Keratinocyte (primary cell): ENCODE measurements at regions not wholly inside any gene's neighbourhood (a gene's known extent, or its start where the extent isn't known, plus 50 kb on each side); places are given as distances from the start of the nearest gene placed in this dataset.

Experiments
- CTCF ChIP-seq, 3 experiments: IDR thresholded peaks in 1 of 3; conservative IDR thresholded peaks in 1 of 3; optimal IDR thresholded peaks in 1 of 3; 2 replicates in 2 of 3; 3 replicates in 1 of 3; pipeline versions ENCODE3 to v1.5.1; 2011; ENCODE audit warnings: low read length in 3 of 3, mild to moderate bottlenecking in 3 of 3, moderate library complexity in 2 of 3, control low read depth in 1 of 3, inconsistent platforms in 1 of 3; ENCODE audit not compliant: insufficient read depth in 2 of 3; ENCODE audit errors: extremely low read depth in 1 of 3
- EZH2 ChIP-seq: IDR thresholded peaks from one replicate; pipeline ENCODE4 v1.6.1; 2012; ENCODE audit warnings: inconsistent platforms, mild to moderate bottlenecking, low read length, moderate library complexity

GRCh38 chr6:68053805-68054373 lies 581.2 kb upstream of the ADGRB3 start:
- TF ChIP-seq CTCF (optimal IDR thresholded peaks at IDR 0.05 in 1 of 3, IDR thresholded peaks at IDR 0.05 in 1 of 3, conservative IDR thresholded peaks at IDR 0.05 in 1 of 3; ENCODE audit: extremely low read depth in 1 of 3, insufficient read depth in 2 of 3, low read length in 3 of 3) (no peak), EZH2 (no peak)
